ENCODE measurements at regions not wholly inside any gene's neighbourhood (a gene's known extent, or its start where the extent isn't known, plus 50 kb on each side); places are given as distances from the start of the nearest gene placed in this dataset.
"Not testable (repeated sequence)": the region's sequence is repeated elsewhere in the genome, so short reads cannot be mapped to it uniquely, and the experiment has no call there.

- intact Hi-C loops (cut with micrococcal nuclease) = no loop called here
Observed at GRCh38 chr4:188657365-188657764, 518.1 kb downstream of the TRIML1 start.

- intact Hi-C loops (cut with micrococcal nuclease) = no loop called here
Observed at GRCh38 chr4:188658958-188659522, 519.8 kb downstream of the TRIML1 start.

DNA sequence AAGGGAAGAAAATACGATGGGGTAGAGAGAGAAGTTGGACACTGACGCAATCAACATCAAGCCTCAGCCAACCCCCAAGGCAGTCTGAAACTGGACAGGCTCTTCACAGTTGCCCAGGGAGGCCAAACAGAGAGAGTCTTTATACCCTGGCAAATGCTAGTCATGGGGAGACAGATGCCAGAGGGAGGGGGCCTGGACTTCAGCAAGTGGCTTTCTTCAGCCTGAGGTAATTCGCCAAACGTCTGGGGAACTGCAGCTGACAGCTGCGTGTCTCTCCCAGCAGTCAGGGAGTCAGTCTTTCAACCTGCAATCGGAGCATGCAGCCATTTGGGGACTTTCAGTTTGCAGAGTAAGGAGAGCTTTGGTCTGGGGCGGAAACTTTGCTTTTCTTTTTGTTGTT, 521.6 kb downstream of the TRIML1 start:
- intact Hi-C loops (cut with micrococcal nuclease) = no loop called here

DNA sequence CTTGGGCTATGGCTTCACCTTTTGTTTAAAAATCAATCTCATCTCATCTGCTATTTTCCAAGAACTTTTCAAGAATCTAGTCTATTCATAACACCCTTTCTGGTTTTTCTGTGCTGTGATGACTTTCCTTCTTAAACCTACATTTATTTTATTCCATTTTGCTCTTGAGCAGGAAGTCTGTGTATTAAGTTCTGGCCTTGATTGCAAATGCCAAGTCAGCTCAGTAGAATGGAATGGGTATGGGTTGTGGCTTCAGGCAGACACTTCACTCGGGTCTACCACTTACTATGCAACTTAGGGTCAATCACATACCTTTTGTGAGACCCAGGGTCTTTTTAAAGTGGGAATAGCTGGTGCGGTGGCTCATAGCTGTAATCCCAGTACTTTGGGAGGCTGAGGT, 522.3 kb downstream of the TRIML1 start:
- intact Hi-C loops (cut with micrococcal nuclease) = no loop called here

- intact Hi-C loops (cut with micrococcal nuclease) = no loop called here
Observed at GRCh38 chr4:188663369-188663768, 524.1 kb downstream of the TRIML1 start.

- intact Hi-C loops (cut with micrococcal nuclease) = no loop called here
Observed at GRCh38 chr4:188665491-188666457, 526.5 kb downstream of the TRIML1 start.

DNA sequence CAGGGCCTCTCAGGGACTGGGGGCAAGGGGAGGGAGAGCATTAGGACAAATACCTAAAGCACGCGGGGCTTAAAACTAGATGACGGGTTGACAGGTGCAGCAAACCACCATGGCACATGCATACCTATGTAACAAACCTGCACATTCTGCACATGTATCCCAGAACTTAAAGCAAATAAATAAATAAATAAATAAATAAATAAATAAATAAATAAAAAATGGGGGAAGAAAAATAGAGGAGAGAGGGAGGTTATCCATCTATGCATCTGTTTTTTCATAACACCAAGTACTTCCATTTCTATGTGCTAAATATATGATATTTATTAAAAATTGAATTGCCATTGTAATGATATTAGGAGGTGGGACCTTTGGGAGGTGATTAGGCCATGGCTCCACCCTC, 539.5 kb downstream of the TRIML1 start:
- intact Hi-C loops (cut with micrococcal nuclease) = not testable (repeated sequence)

DNA sequence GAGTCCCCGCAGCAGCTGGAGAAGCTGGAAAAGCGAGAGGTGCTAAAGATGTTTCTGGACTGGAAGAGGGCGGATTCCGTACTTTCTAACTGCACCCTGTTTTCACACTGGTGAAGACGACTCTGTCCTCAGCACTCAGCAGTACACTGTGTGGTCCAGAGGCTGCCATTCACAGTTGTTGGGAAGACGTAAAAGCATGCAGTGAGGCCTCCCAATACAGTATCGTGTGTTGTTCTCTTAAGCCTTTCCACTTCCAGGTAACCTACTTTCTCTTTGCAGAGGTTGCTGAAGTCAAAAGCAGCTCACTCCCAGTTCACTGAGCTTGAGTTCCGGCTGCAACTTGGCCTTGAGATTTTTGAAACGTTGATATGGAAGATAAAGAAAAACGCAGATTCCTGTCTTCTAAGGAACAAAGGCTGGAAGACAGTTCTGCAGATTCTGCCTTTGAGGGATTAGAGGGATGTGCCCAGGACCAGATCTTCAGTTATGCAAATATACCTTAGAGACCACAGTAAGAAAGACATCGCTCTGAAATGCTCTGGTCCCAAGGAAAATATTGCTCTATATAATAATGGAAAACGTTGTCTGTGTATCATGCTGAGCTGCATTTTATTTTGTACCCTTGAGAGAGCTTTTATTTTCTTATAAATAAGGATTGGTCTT, 540.9 kb downstream of the TRIML1 start:
- intact Hi-C loops (cut with micrococcal nuclease) = no loop called here

GRCh38 chr4:188680667-188681063, 541.4 kb downstream of the TRIML1 start:
- intact Hi-C loops (cut with micrococcal nuclease) = no loop called here

DNA sequence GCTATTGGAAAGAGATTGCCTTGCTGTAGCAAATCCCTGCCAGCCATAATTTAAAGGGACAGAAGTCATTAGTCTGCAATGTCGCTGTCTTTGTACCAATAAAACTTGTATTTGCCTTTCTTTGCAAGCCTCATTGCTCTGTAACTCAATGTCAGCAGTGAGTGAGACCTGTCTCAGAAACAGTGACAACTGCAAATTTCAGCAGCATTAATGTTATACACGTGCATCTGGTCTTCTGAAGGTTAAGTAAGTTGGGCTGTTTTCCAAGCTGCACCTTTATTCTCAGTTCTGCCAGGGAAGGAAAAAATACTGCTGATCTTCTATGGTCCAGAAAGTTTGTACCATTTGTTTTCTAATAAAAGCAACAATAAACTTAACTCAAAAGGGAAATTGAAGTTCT, 543.1 kb downstream of the TRIML1 start:
- intact Hi-C loops (cut with micrococcal nuclease) = no loop called here

- intact Hi-C loops (cut with micrococcal nuclease) = no loop called here
Observed at GRCh38 chr4:188683571-188683970, 544.3 kb downstream of the TRIML1 start.

DNA sequence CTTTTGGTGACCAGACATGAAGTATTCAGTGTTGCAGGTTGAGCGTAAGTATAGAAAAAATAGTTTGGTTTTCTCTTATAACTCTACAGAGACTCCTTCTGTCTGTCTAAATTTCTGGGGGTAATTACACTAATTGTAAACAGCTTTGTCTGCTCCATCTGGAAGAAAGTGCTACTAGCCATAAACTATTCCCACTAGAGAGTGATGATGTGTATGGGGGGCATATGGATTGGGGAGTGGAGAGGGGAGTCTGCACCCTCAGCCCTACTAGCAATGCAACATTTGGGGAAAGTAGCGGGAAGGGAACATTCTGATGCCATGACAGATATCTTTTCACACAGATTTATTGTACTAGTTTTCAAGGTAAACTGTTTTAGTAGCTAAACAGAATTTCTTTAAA, 549.7 kb downstream of the TRIML1 start:
- intact Hi-C loops (cut with micrococcal nuclease) = no loop called here

- intact Hi-C loops (cut with micrococcal nuclease) = no loop called here
Observed at GRCh38 chr4:188691811-188692210, 552.6 kb downstream of the TRIML1 start.

DNA sequence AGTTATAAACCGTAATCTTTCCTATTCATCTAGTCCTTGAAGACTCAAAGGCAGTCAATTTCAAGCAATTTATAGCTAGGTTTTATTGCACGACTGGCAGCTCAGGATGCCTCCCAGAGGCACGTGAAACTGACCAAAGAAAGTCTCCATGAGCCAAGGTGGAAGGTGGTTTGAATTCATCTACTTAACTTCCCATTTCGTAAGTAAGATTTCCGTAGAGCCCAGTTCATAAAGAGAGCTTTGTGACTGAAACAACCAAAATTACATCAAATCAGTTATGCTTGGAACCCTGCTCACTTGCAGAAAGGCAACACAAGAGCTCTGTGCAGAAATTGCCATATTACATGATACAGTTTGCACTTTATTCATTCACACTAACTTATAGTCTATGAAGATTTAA, 556.0 kb downstream of the TRIML1 start:
- intact Hi-C loops (cut with micrococcal nuclease) = no loop called here

DNA sequence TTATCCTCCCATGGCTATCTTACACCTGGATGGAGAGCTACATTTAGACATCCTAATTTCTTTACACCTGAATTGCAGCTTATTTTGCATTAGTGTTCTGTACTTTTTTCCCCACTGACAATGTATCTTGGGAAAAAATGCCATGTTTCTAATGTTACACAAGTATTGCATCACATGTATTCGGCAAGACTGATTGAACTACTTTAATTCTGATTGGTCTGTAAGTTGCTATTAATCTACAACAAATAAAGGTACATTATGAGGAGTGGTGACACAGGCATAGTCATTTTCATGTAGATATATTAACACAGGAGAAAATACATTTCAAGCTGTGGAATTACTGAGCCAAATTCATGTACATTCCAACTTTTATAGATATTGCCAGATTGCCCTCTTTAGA, 558.0 kb downstream of the TRIML1 start:
- intact Hi-C loops (cut with micrococcal nuclease) = no loop called here

- intact Hi-C loops (cut with micrococcal nuclease) = no loop called here
Observed at GRCh38 chr4:188701952-188702351, 562.7 kb downstream of the TRIML1 start.

- intact Hi-C loops (cut with micrococcal nuclease) = no loop called here
Observed at GRCh38 chr4:188704288-188704687, 565.0 kb downstream of the TRIML1 start.

- intact Hi-C loops (cut with micrococcal nuclease) = no loop called here
Observed at GRCh38 chr4:188707036-188707435, 567.8 kb downstream of the TRIML1 start.

DNA sequence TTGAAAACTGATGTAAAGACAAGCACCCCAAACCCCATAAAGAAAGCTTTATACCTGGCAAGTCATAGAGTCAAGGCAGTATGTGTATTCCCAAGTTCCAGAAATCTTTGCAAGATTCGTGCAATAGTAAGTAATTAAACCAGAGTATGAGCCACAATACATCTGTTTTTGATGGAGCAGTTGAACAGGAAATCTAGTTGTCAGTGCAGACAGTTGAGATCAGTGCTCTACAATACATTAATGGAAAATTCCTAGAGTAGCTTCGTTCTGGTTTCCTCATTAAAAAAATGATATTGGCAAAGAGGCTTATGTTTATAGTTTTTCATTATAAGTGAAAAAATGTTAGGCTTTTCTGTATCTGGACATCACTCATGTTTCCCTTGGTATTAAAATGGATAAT, 575.3 kb downstream of the TRIML1 start:
- intact Hi-C loops (cut with micrococcal nuclease) = no loop called here

DNA sequence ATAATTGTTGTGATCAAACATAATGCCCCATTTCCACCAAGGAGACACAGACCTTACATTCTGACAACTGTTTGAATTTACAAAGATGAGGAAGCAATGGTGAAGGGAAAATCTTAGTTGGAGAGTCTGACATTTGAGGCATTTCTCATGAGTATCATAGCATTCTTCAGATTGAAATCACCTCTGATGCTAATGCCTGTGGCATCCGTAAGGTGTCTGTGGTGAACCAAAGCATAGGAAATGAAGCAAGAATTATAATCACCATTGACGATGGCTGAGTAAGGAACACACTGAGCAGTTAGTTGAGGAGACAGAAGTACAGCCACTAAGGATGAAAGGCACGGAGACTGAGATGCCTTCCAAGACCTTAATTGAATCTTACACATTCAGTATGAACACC, 575.7 kb downstream of the TRIML1 start:
- intact Hi-C loops (cut with micrococcal nuclease) = no loop called here

- intact Hi-C loops (cut with micrococcal nuclease) = no loop called here
Observed at GRCh38 chr4:188717661-188718060, 578.4 kb downstream of the TRIML1 start.

- intact Hi-C loops (cut with micrococcal nuclease) = no loop called here
Observed at GRCh38 chr4:188719794-188720193, 580.6 kb downstream of the TRIML1 start.
